ENCODE measurements at regions not wholly inside any gene's neighbourhood (a gene's known extent, or its start where the extent isn't known, plus 50 kb on each side); places are given as distances from the start of the nearest gene placed in this dataset.

DNA sequence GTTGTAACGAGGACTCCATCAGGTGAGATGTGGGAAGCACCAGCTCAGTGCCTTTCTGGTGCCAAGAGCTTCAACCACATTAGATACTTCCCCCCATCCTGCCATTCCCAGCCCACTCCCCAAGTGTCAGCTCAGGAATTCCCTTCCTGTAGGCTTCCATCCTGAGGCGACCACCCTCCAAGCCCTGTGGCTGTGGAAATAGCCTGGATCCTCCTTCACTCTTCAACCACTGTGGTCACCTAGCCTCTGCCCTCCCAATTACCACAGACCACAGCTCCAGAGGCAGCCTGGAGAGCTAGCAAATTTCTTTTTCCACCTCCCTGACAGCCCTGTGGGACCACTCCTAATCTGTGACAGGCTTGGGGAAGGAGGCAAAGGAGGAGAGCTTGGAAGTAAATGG lies 219.8 kb upstream of the MAP3K1 start:
- intact Hi-C loops (cut with micrococcal nuclease), result no loop called here

GRCh38 chr5:56594792-56595191 lies 220.6 kb upstream of the MAP3K1 start:
- intact Hi-C loops (cut with micrococcal nuclease), result no loop called here

GRCh38 chr5:56591081-56591480 lies 224.3 kb upstream of the MAP3K1 start:
- intact Hi-C loops (cut with micrococcal nuclease), result no loop called here

DNA sequence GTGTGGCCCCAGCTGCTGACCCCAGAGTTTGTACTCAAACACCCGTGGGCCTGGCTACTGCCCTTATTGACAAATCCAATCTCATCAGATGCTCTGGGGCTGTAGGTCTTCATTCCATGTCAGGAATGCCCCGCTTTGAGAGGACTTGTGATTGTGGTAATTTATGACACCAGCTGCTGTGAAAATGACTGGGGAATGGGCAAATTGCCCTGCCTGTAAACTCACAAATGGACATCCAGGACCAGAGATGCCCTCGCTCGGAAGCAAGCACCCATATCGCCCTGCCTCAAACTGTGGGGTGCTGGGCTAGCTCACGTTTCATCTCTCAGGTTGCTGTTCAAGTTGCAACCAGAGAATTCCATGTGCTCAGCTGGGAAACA lies 225.9 kb upstream of the MAP3K1 start:
- intact Hi-C loops (cut with micrococcal nuclease), result loop anchor here (5.0 to 10.0 kb wide), 2 partner anchors 107 to 225 kb away; partner anchors contain the start of gene MAP3K1

GRCh38 chr5:56588636-56589480 lies 226.5 kb upstream of the MAP3K1 start:
- intact Hi-C loops (cut with micrococcal nuclease), result loop anchor here (5.0 to 10.0 kb wide), 2 partner anchors 107 to 226 kb away; partner anchors contain the start of gene MAP3K1

GRCh38 chr5:56588131-56588487 lies 227.2 kb upstream of the MAP3K1 start:
- intact Hi-C loops (cut with micrococcal nuclease), result loop anchor here (5.0 to 10.0 kb wide), 2 partner anchors 106 to 227 kb away; partner anchors contain the start of gene MAP3K1

DNA sequence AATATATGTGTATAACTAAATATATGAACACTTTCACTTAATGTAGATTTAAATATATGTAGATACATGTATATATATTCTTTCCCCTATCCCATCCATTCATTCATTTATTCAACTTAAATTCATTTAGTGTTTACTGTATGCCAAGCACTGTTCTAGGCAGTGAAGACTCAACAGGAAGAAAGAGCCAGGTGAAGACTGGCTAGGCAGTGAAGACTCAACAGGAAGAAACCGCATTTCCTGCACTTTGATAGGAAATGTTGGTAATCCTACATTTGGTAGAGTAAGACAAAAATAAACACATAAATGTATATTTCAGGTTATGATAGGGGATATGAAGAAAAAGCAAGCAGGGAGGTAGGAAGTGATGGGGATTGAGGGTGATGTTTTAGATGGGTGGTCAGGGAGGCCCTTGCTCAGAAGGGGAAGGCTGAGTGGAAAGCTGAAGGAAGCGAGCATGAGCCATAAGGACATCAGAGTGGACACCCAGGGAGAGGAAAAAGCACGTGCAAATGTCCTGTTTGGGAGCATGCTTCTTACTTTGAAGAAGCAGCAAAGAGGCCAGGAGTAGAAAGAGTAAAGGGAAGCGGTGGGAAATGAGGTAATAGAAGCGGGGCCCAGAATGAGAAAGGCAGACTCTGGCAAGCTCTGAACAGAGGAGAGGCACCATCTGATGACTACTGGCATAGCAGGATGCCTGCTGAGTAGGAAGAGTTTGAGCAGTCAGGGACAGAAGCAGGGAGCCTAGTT lies 227.8 kb upstream of the MAP3K1 start:
- intact Hi-C loops (cut with micrococcal nuclease), result loop anchor here (5.0 to 10.0 kb wide), 2 partner anchors 105 to 227 kb away; partner anchors contain the start of gene MAP3K1

- intact Hi-C loops (cut with micrococcal nuclease), result loop anchor here (5.0 to 10.0 kb wide), 2 partner anchors 104 to 229 kb away; partner anchors contain the start of gene MAP3K1
These were observed 229.2 kb upstream of the MAP3K1 start for GRCh38 chr5:56585999-56586691.

- intact Hi-C loops (cut with micrococcal nuclease), result loop anchor here (5.0 to 10.0 kb wide), 2 partner anchors 103 to 229 kb away; partner anchors contain the start of gene MAP3K1
These were observed 229.9 kb upstream of the MAP3K1 start for GRCh38 chr5:56585461-56585860.

GRCh38 chr5:56581426-56581825 lies 233.9 kb upstream of the MAP3K1 start:
- intact Hi-C loops (cut with micrococcal nuclease), result loop anchor here (10.0 kb wide), 1 partner anchor 233 kb away; the partner anchor contains the start of gene MAP3K1

GRCh38 chr5:56580864-56581263 lies 234.5 kb upstream of the MAP3K1 start:
- intact Hi-C loops (cut with micrococcal nuclease), result loop anchor here (10.0 kb wide), 1 partner anchor 234 kb away; the partner anchor contains the start of gene MAP3K1

GRCh38 chr5:56575821-56576220 lies 239.5 kb upstream of the MAP3K1 start:
- intact Hi-C loops (cut with micrococcal nuclease), result no loop called here

GRCh38 chr5:56574778-56575177 lies 240.6 kb upstream of the MAP3K1 start:
- intact Hi-C loops (cut with micrococcal nuclease), result no loop called here

DNA sequence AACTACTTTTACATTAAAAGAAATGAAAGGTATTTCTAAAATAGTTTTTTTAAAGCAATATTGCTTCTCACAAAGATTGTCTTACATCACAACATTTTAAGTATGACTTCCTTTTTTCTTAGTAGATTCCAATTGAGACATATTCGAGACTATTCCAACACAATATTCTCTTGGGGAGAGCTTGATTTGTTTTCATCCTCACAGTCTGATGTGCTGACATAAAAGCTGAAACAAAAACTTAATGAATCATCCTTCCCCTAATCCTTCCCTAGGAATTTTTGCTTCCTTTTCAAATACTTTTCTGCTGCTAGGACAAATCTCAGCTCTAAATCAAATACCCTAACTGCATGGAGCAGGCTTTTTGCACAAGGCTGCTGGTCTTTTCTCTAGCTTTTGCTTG lies 245.8 kb upstream of the MAP3K1 start:
- intact Hi-C loops (cut with micrococcal nuclease), result no loop called here

- intact Hi-C loops (cut with micrococcal nuclease), result no loop called here
These were observed 246.3 kb upstream of the MAP3K1 start for GRCh38 chr5:56569076-56569475.

DNA sequence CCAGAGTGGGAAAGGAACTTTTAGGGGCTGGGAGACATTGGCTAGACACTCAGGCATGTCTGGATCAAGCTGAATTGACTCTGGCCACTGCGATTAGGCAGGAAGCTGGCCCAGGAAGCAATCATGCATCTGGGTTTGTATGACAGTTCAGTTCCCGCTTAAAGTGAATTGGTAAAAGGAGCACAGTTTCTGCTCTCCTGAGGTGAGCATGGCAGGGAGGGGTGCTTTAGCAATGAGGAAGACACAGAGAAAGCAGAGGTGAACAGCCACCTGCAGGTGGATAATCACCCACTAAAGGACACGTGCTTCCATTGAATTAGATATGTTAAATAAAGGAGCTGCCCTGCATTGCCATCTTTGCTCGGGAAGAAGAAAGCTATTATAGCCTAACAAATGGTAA lies 248.1 kb upstream of the MAP3K1 start:
- intact Hi-C loops (cut with micrococcal nuclease), result no loop called here

DNA sequence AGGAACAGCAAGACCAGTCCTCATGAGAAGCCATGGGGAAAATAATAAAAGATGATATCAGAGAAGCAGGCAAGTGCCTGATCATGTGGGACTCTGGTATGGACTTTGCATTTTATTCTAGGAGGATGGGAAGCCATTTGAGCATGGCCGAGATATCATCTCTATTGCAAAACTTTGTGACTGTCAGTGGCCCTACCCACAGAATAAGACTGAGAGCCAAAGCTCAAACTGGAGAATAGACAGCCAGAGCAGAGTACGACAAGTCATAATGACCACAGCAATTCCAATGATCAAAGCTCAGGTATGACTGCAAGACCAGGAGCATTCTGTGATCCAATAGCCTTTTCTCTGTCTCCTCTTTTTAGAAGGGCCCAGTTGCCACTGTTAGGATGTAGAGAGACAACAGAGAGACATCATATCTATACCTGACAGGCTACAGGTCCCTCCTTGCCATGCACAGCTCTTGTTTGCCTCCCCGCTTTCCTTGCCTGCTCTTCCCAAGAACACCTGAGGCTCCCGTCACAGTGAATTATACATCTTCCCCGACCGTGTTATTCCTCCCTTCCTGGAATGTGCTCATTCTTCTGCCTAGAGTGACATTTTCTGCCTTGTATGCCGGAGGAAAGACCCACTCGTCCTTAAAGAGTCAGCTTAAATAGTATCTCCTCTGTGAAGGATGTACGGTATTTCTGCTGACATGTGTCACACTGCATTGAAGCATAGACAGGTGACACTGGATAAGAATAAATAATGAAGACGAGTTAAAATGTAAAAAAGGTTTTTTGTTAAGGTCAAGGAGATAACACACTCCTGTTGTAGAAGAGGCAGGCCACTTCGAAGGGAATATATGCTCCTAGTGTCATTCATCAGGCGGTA lies 248.7 kb upstream of the MAP3K1 start:
- intact Hi-C loops (cut with micrococcal nuclease), result no loop called here

DNA sequence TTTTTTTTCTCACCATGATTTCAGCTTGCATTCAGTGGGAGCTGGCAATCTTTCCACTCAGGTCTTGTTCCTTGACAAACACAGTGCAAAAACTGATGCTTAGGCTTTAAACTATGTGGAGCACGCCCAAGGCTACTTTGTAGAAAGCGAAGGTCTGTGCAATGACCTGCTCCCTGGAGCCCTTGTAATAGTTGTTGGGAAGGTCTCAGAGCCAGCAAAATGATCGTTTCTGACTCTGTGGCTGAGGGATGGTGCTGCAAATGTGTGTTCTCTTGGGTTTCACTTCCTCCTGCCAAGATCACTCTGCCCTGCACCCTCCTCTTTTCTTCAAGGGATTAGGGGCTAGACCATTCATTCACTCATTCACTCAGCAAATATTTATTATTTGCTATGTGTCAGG lies 249.7 kb upstream of the MAP3K1 start:
- intact Hi-C loops (cut with micrococcal nuclease), result no loop called here

- intact Hi-C loops (cut with micrococcal nuclease), result no loop called here
These were observed 250.1 kb upstream of the MAP3K1 start for GRCh38 chr5:56565283-56565615.

GRCh38 chr5:56564541-56565282 lies 250.6 kb upstream of the MAP3K1 start:
- intact Hi-C loops (cut with micrococcal nuclease), result no loop called here
